Erythroblast (primary cell): ENCODE measurements at regions not wholly inside any gene's neighbourhood (a gene's known extent, or its start where the extent isn't known, plus 50 kb on each side); places are given as distances from the start of the nearest gene placed in this dataset.
"Not testable (repeated sequence)": the region's sequence is repeated elsewhere in the genome, so short reads cannot be mapped to it uniquely, and the experiment has no call there.

Experiments
- DNase-seq, 2 experiments: peaks; one replicate each; lab custom pipeline; 2025; lab: John Stamatoyannopoulos, UW
- GATA1 ChIP-seq: IDR thresholded peaks from 2 replicates; pipeline ENCODE4 v1.6.1; 2011; ENCODE audit warnings: low read depth, mild to moderate bottlenecking, control low read depth, low read length, moderate library complexity
- POLR2A ChIP-seq: IDR thresholded peaks from 2 replicates; pipeline ENCODE4 v1.6.1; 2011; ENCODE audit warnings: mild to moderate bottlenecking, low read length

GRCh38 chr13:83452292-83452950, 429.9 kb downstream of the SLITRK1 start:
- no peak for DNase-seq
- no peak for TF ChIP-seq GATA1
- no peak for TF ChIP-seq POLR2A

- DNase-seq = no peak
- TF ChIP-seq POLR2A (no peak), GATA1 (no peak)
Observed at GRCh38 chr13:83450591-83450990, 431.7 kb downstream of the SLITRK1 start.

GRCh38 chr13:83449668-83450395, 432.4 kb downstream of the SLITRK1 start:
- no peak for DNase-seq
- TF ChIP-seq GATA1 (no peak), POLR2A (no peak)

GRCh38 chr13:83440465-83440864, 441.8 kb downstream of the SLITRK1 start:
- no peak for DNase-seq
- no peak for TF ChIP-seq POLR2A
- no peak for TF ChIP-seq GATA1

- DNase-seq = not testable (repeated sequence)
Observed at GRCh38 chr13:83439464-83439863, 442.8 kb downstream of the SLITRK1 start.

GRCh38 chr13:83423861-83424260, 458.4 kb downstream of the SLITRK1 start:
- TF ChIP-seq GATA1 (no peak), POLR2A (no peak)
- DNase-seq = no peak

- TF ChIP-seq POLR2A (no peak), GATA1 (no peak)
- no peak for DNase-seq
Observed at GRCh38 chr13:83423381-83423780, 458.9 kb downstream of the SLITRK1 start.

GRCh38 chr13:83414393-83414792, 467.9 kb downstream of the SLITRK1 start:
- no peak for DNase-seq
- no peak for TF ChIP-seq POLR2A

- DNase-seq = no peak
- TF ChIP-seq GATA1 = no peak
- TF ChIP-seq POLR2A = no peak
Observed at GRCh38 chr13:83386609-83387008, 495.7 kb downstream of the SLITRK1 start.

GRCh38 chr13:83378908-83379307, 503.4 kb downstream of the SLITRK1 start:
- no peak for DNase-seq
- no peak for TF ChIP-seq GATA1
- TF ChIP-seq POLR2A = no peak

- no peak for DNase-seq
- no peak for TF ChIP-seq GATA1
Observed at GRCh38 chr13:83377491-83377890, 504.8 kb downstream of the SLITRK1 start.

- DNase-seq = no peak
- TF ChIP-seq GATA1 = no peak
- no peak for TF ChIP-seq POLR2A
Observed at GRCh38 chr13:83372786-83373185, 509.5 kb downstream of the SLITRK1 start.

- DNase-seq = no peak
- no peak for TF ChIP-seq GATA1
- no peak for TF ChIP-seq POLR2A
Observed at GRCh38 chr13:83365723-83366122, 516.6 kb downstream of the SLITRK1 start.

GRCh38 chr13:83355041-83355440, 527.2 kb downstream of the SLITRK1 start:
- TF ChIP-seq GATA1 = no peak
- TF ChIP-seq POLR2A = no peak
- DNase-seq = no peak

GRCh38 chr13:83352391-83352790, 529.9 kb downstream of the SLITRK1 start:
- DNase-seq = no peak
- TF ChIP-seq GATA1 = no peak
- no peak for TF ChIP-seq POLR2A
